PC-3 (cell line): ENCODE measurements at regions not wholly inside any gene's neighbourhood (a gene's known extent, or its start where the extent isn't known, plus 50 kb on each side); places are given as distances from the start of the nearest gene placed in this dataset.

Experiments
- ATAC-seq: fragments of 200-7000 bp; cut with Tn5 transposase; 2 replicates; pipeline ENCODE4 v1.9.1; 2020; ENCODE audit warnings: mild to moderate bottlenecking, moderate library complexity
- BruUV-seq: library from RNA; stranded (reverse); fragments of 400-500 nt; replicated peaks from 2 replicates; lab custom pipeline; 2021; lab: Mats Ljungman, UMichigan
- CTCF ChIA-PET: fragments of 300-600 bp; sonication (Branson Sonifier 250); formaldehyde crosslinking; loops from one replicate; lab custom pipeline; 2022; ENCODE audit warnings: antibody characterized with exemption; lab: Charles Lee
- POLR2A ChIA-PET: fragments of 300-600 bp; sonication (Branson Sonifier 250); formaldehyde crosslinking; loops from one replicate; lab custom pipeline; 2022; ENCODE audit warnings: antibody characterized with exemption; ENCODE audit not compliant: unreplicated experiment; lab: Charles Lee
- DNase-seq: peaks from one replicate; pipeline ENCODE4 v3.0.0-alpha.2; 2015
- H2AFZ ChIP-seq: fragments of 300-600 bp; sonication (generic); 2 replicates; pipeline ENCODE4 v1.6.0; 2016; ENCODE audit warnings: antibody characterized with exemption, low read length
- H3F3A ChIP-seq: fragments of 300-600 bp; sonication (generic); one replicate; pipeline ENCODE4 v1.6.0; 2017; ENCODE audit warnings: antibody characterized with exemption, low read length, control low read depth, mild to moderate bottlenecking; ENCODE audit not compliant: unreplicated experiment
- H3K27ac ChIP-seq: fragments of 300-600 bp; sonication (generic); 2 replicates; pipeline ENCODE4 v1.5.1; 2016; ENCODE audit warnings: mild to moderate bottlenecking, low read length
- H3K27me3 ChIP-seq: fragments of 300-600 bp; sonication (generic); 2 replicates; pipeline ENCODE4 v1.6.1; 2016; ENCODE audit warnings: low read length, mixed read lengths
- H3K36me3 ChIP-seq: fragments of 300-600 bp; sonication (generic); 2 replicates; pipeline ENCODE4 v1.6.1; 2016; ENCODE audit warnings: low read depth, mixed run types, low read length, mixed read lengths
- H3K4me1 ChIP-seq: fragments of 300-600 bp; sonication (generic); 2 replicates; pipeline ENCODE4 v1.5.1; 2016; ENCODE audit warnings: low read length; ENCODE audit not compliant: insufficient read depth
- H3K4me2 ChIP-seq: fragments of 300-600 bp; sonication (generic); 2 replicates; pipeline ENCODE4 v1.6.0; 2016; ENCODE audit warnings: low read length
- H3K4me3 ChIP-seq: fragments of 300-600 bp; sonication (generic); 2 replicates; pipeline ENCODE4 v1.5.1; 2016; ENCODE audit warnings: mild to moderate bottlenecking, low read length, mixed read lengths
- H3K79me2 ChIP-seq: fragments of 300-600 bp; sonication (generic); 2 replicates; pipeline ENCODE4 v1.6.1; 2017; ENCODE audit warnings: low read length, mixed read lengths
- H3K9ac ChIP-seq: fragments of 300-600 bp; sonication (generic); 2 replicates; pipeline ENCODE4 v1.6.0; 2016; ENCODE audit warnings: mild to moderate bottlenecking, low read length
- H3K9me2 ChIP-seq: fragments of 300-600 bp; sonication (generic); replicated peaks from 2 replicates; pipeline ENCODE4 v1.6.1; 2016; ENCODE audit warnings: mixed run types, low read length, mixed read lengths
- H3K9me3 ChIP-seq: fragments of 300-600 bp; sonication (generic); 2 replicates; pipeline ENCODE4 v1.6.1; 2016; ENCODE audit warnings: low read length, mixed read lengths
- H4K20me1 ChIP-seq: fragments of 300-600 bp; sonication (generic); 2 replicates; pipeline ENCODE4 v1.6.1; 2016; ENCODE audit warnings: low read length, mixed read lengths
- CTCF ChIP-seq: fragments of 300-600 bp; sonication (generic); conservative IDR thresholded peaks from 2 replicates; pipeline ENCODE4 v1.5.1; 2017; ENCODE audit warnings: antibody characterized with exemption, low read depth, mild to moderate bottlenecking, low read length
- EZH2 ChIP-seq: fragments of 300-600 bp; sonication (generic); IDR thresholded peaks from one replicate; pipeline ENCODE4 v1.6.1; 2017; ENCODE audit warnings: antibody characterized with exemption, mild to moderate bottlenecking, low read length; ENCODE audit not compliant: unreplicated experiment
- EZH2phosphoT487 ChIP-seq: fragments of 300-600 bp; sonication (generic); IDR thresholded peaks from 2 replicates; pipeline ENCODE4 v1.6.1; 2018; ENCODE audit warnings: mild to moderate bottlenecking, antibody characterized with exemption, low read length, borderline replicate concordance
- intact Hi-C: fragments of 100-400 bp; cut with micrococcal nuclease; formaldehyde crosslinking; loops from 2 replicates; pipeline ENCODE4 v1.9.0; 2023

- Histone ChIP-seq H4K20me1 (no peaks in the 10 kb centered on the region), H3K27me3 (peaks cover 38% of the 10 kb centered on the region), H3K9ac (no peak overlapping the region), H2AFZ (no peak overlapping the region), H3K27ac (no peak overlapping the region), H3K79me2 (no peaks in the 10 kb centered on the region), H3K4me2 (no peak overlapping the region), H3K9me2 (no peaks in the 10 kb centered on the region), H3K4me3 (no peak overlapping the region), H3K9me3 (no peaks in the 10 kb centered on the region), H3K4me1 (no peaks in the 10 kb centered on the region), H3K36me3 (no peaks in the 10 kb centered on the region), H3F3A (no peaks in the 10 kb centered on the region)
- no TSS peak for BruUV-seq
- POLR2A ChIA-PET: no interaction called here
- intact Hi-C loops: no loop called here
- no peak for TF ChIP-seq CTCF
- ATAC-seq (no peak), DNase-seq (no peak)
- CTCF ChIA-PET: no interaction called here
Measured at GRCh38 chr12:43665091-43665490, 93.5 kb downstream of the PUS7L start.

- intact Hi-C loops: no loop called here
- TF ChIP-seq EZH2phosphoT487: no peak
- TF ChIP-seq EZH2: no peak
- no peak for TF ChIP-seq CTCF
- no peaks in the 10 kb centered on the region for H3K9me3 ChIP-seq
- no peaks in the 10 kb centered on the region for H3K4me1 ChIP-seq
- BruUV-seq: no TSS peak
- no peak overlapping the region for H2AFZ ChIP-seq
- no peak overlapping the region for H3K27ac ChIP-seq
- H3K27me3 ChIP-seq: peaks cover 44% of the 10 kb centered on the region
- H3K4me3 ChIP-seq: no peak overlapping the region
- no peak overlapping the region for H3K9ac ChIP-seq
- no peaks in the 10 kb centered on the region for H3K9me2 ChIP-seq
- no peak overlapping the region for H3K4me2 ChIP-seq
- no peaks in the 10 kb centered on the region for H3K36me3 ChIP-seq
- H3K79me2 ChIP-seq: no peaks in the 10 kb centered on the region
- no peaks in the 10 kb centered on the region for H4K20me1 ChIP-seq
- ATAC-seq (no peak), DNase-seq (no peak)
- ChIA-PET CTCF (no interaction called here), POLR2A (no interaction called here)
- no peaks in the 10 kb centered on the region for H3F3A ChIP-seq
Measured at GRCh38 chr12:43662736-43663135, 95.9 kb downstream of the PUS7L start.

- intact Hi-C loops: no loop called here
- POLR2A ChIA-PET: no interaction called here
- peak; percentile 61 for ATAC-seq
- H3K27ac ChIP-seq: no peak overlapping the region
- no peaks in the 10 kb centered on the region for H4K20me1 ChIP-seq
- H3K79me2 ChIP-seq: no peaks in the 10 kb centered on the region
- H2AFZ ChIP-seq: no peak overlapping the region
- H3K9me2 ChIP-seq: no peaks in the 10 kb centered on the region
- H3K9me3 ChIP-seq: no peaks in the 10 kb centered on the region
- BruUV-seq: no TSS peak
- CTCF ChIA-PET: no interaction called here
- no peak for TF ChIP-seq EZH2phosphoT487
- TF ChIP-seq EZH2: no peak
- no peak for TF ChIP-seq CTCF
- DNase-seq: peak; percentile 32
- no peak overlapping the region for H3K9ac ChIP-seq
- no peaks in the 10 kb centered on the region for H3K36me3 ChIP-seq
- H3K4me3 ChIP-seq: no peak overlapping the region
- H3K4me1 ChIP-seq: no peaks in the 10 kb centered on the region
- H3K27me3 ChIP-seq: peaks cover 16% of the 10 kb centered on the region
- H3F3A ChIP-seq: no peaks in the 10 kb centered on the region
- H3K4me2 ChIP-seq: no peak overlapping the region
Measured at GRCh38 chr12:43655586-43655985, 103.0 kb downstream of the PUS7L start.
